A673 (cell line): ENCODE measurements at regions not wholly inside any gene's neighbourhood (a gene's known extent, or its start where the extent isn't known, plus 50 kb on each side); places are given as distances from the start of the nearest gene placed in this dataset.

ENCODE experiments used
- BruUV-seq: library from RNA; stranded (reverse); fragments of 400-500 nt; replicated peaks from 2 replicates; lab custom pipeline; 2021; lab: Mats Ljungman, UMichigan
- CTCF ChIA-PET: fragments of 300-600 bp; sonication (Branson Sonifier 250); formaldehyde crosslinking; loops from one replicate; lab custom pipeline; 2022; ENCODE audit warnings: antibody characterized with exemption; lab: Charles Lee
- POLR2A ChIA-PET: fragments of 300-600 bp; sonication (Branson Sonifier 250); formaldehyde crosslinking; loops from one replicate; lab custom pipeline; 2022; ENCODE audit warnings: antibody characterized with exemption; ENCODE audit not compliant: low non-redundant PET; lab: Charles Lee
- DNase-seq: peaks from one replicate; pipeline ENCODE4 v3.0.0-alpha.2; 2015; ENCODE audit warnings: low spot score
- H3K27ac ChIP-seq: fragments of 200-600 bp; sonication (generic); 2 replicates; pipeline ENCODE4 v1.5.1; 2016; ENCODE audit warnings: mixed run types, low read depth, mild to moderate bottlenecking, mixed read lengths, antibody characterized with exemption, low read length; ENCODE audit not compliant: poor library complexity, severe bottlenecking
- H3K27me3 ChIP-seq: fragments of 200-600 bp; sonication (generic); replicated peaks from 2 replicates; pipeline ENCODE4 v1.6.1; 2017; ENCODE audit warnings: mixed run types, low read depth, mild to moderate bottlenecking, mixed read lengths, antibody characterized with exemption, low read length; ENCODE audit not compliant: insufficient read depth, poor library complexity
- H3K36me3 ChIP-seq: fragments of 200-600 bp; sonication (generic); 2 replicates; pipeline ENCODE4 v1.6.1; 2016; ENCODE audit warnings: mixed run types, mild to moderate bottlenecking, mixed read lengths, antibody characterized with exemption, low read length; ENCODE audit not compliant: insufficient read depth, poor library complexity, severe bottlenecking
- H3K4me1 ChIP-seq: fragments of 200-600 bp; sonication (generic); 2 replicates; pipeline ENCODE4 v1.6.1; 2017; ENCODE audit warnings: mixed run types, mild to moderate bottlenecking, mixed read lengths, antibody characterized with exemption, low read length; ENCODE audit not compliant: insufficient read depth, poor library complexity, severe bottlenecking
- H3K4me3 ChIP-seq: fragments of 200-600 bp; sonication (generic); 2 replicates; pipeline ENCODE4 v1.5.1; 2016; ENCODE audit warnings: low read depth, mixed run types, mild to moderate bottlenecking, mixed read lengths, low read length; ENCODE audit not compliant: poor library complexity, severe bottlenecking
- H3K9me3 ChIP-seq: fragments of 200-600 bp; sonication (generic); 2 replicates; pipeline ENCODE4 v1.6.1; 2016; ENCODE audit warnings: mixed run types, low read depth, mild to moderate bottlenecking, mixed read lengths, antibody characterized with exemption, low read length; ENCODE audit not compliant: poor library complexity, severe bottlenecking
- EZH2 ChIP-seq: fragments of 200-600 bp; sonication (generic); IDR thresholded peaks from 2 replicates; pipeline ENCODE4 v1.6.1; 2017; ENCODE audit warnings: borderline replicate concordance, low read depth, mild to moderate bottlenecking, mixed read lengths, antibody characterized with exemption, low read length; ENCODE audit not compliant: poor library complexity, severe bottlenecking
- intact Hi-C: fragments of 100-400 bp; cut with micrococcal nuclease; formaldehyde crosslinking; loops from one replicate; pipeline ENCODE4 v1.10.0; 2022; ENCODE audit not compliant: unreplicated experiment
- TF ChIP-seq, protein P1 (sequence below): fragments of 300-800, 200-600 bp; sonication (generic); conservative IDR thresholded peaks from 2 replicates; pipeline ENCODE4 v1.5.1; 2017; ENCODE audit warnings: low read depth, mild to moderate bottlenecking, antibody characterized with exemption, low read length, moderate library complexity, mixed read lengths

GRCh38 chr3:39593341-39593740 lies 125.9 kb downstream of the MOBP start:
- no peak for DNase-seq
- H3K4me3 ChIP-seq = no peak overlapping the region
- TF ChIP-seq EZH2 = no peak
- TF ChIP-seq, protein P1, sequence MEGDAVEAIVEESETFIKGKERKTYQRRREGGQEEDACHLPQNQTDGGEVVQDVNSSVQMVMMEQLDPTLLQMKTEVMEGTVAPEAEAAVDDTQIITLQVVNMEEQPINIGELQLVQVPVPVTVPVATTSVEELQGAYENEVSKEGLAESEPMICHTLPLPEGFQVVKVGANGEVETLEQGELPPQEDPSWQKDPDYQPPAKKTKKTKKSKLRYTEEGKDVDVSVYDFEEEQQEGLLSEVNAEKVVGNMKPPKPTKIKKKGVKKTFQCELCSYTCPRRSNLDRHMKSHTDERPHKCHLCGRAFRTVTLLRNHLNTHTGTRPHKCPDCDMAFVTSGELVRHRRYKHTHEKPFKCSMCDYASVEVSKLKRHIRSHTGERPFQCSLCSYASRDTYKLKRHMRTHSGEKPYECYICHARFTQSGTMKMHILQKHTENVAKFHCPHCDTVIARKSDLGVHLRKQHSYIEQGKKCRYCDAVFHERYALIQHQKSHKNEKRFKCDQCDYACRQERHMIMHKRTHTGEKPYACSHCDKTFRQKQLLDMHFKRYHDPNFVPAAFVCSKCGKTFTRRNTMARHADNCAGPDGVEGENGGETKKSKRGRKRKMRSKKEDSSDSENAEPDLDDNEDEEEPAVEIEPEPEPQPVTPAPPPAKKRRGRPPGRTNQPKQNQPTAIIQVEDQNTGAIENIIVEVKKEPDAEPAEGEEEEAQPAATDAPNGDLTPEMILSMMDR = no peak
- POLR2A ChIA-PET = no interaction called here
- CTCF ChIA-PET = no interaction called here
- H3K9me3 ChIP-seq = no peaks in the 10 kb centered on the region
- no TSS peak for BruUV-seq
- H3K4me1 ChIP-seq = no peaks in the 10 kb centered on the region
- H3K27me3 ChIP-seq = no peaks in the 10 kb centered on the region
- H3K36me3 ChIP-seq = no peaks in the 10 kb centered on the region
- intact Hi-C loops = no loop called here
- H3K27ac ChIP-seq = no peak overlapping the region

DNA sequence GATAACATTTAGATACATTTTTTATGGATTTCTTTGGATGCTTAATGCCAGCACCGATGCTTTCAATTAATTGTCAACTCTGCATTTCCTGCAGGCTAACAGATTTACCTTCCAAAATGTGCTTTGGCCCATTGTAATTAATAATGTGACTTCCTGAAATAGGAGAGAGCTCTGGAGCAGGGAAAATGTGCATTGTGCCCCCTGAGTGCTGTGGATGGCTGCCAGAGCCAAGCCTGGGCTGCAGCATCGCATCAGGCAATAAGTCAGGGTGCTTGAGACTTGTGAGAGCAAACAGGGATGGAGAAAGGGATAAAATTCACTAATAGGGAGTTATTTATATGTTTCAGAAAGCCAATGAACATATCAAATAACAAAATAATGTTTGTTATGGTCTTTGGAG lies 133.8 kb downstream of the MOBP start:
- Histone ChIP-seq H3K27me3 (no peaks in the 10 kb centered on the region), H3K9me3 (no peaks in the 10 kb centered on the region), H3K4me1 (no peaks in the 10 kb centered on the region), H3K4me3 (no peak overlapping the region), H3K36me3 (no peaks in the 10 kb centered on the region), H3K27ac (no peak overlapping the region)
- DNase-seq = peak; percentile 1
- TF ChIP-seq EZH2 = no peak
- TF ChIP-seq, protein P1 = no peak
- BruUV-seq = no TSS peak
- POLR2A ChIA-PET = no interaction called here
- CTCF ChIA-PET = no interaction called here
- intact Hi-C loops = no loop called here

DNA sequence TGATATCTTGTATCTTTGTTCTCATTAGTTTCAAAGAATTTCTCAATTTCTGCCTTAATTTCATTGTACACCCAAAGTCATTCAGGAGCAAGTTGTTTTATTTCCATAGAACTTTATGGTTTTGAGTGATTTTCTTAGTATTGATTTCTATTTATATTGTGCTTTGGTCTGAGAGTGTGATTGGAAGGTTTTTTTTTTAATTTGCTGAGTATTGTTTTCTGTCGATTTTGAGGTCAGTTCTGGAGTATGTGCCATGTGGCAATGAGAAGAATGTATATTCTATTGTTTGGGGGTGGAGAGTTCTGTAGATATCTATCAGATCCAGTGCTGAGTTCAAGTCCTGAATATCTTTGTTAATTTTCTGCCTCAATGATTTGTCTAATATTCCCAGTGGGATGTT lies 138.4 kb downstream of the MOBP start:
- TF ChIP-seq EZH2 = no peak
- TF ChIP-seq, protein P1 = no peak
- H3K9me3 ChIP-seq = no peaks in the 10 kb centered on the region
- DNase-seq = no peak
- H3K27me3 ChIP-seq = no peaks in the 10 kb centered on the region
- intact Hi-C loops = no loop called here
- no peak overlapping the region for H3K27ac ChIP-seq
- ChIA-PET CTCF (no interaction called here), POLR2A (no interaction called here)
- no TSS peak for BruUV-seq
- H3K4me3 ChIP-seq = no peak overlapping the region
- H3K36me3 ChIP-seq = no peaks in the 10 kb centered on the region
- no peaks in the 10 kb centered on the region for H3K4me1 ChIP-seq
